NCI-H524 treated with DMSO at 0.1 percent for 48 hours (cell line): ENCODE measurements at regions not wholly inside any gene's neighbourhood (a gene's known extent, or its start where the extent isn't known, plus 50 kb on each side); places are given as distances from the start of the nearest gene placed in this dataset.
"Not testable (repeated sequence)": the region's sequence is repeated elsewhere in the genome, so short reads cannot be mapped to it uniquely, and the experiment has no call there.

Source experiments
- DNase-seq: peaks from one replicate; lab custom pipeline; 2025; lab: John Stamatoyannopoulos, UW

GRCh38 chr3:176071943-176072342, 1125.3 kb downstream of the TBL1XR1 start:
- no peak for DNase-seq

DNA sequence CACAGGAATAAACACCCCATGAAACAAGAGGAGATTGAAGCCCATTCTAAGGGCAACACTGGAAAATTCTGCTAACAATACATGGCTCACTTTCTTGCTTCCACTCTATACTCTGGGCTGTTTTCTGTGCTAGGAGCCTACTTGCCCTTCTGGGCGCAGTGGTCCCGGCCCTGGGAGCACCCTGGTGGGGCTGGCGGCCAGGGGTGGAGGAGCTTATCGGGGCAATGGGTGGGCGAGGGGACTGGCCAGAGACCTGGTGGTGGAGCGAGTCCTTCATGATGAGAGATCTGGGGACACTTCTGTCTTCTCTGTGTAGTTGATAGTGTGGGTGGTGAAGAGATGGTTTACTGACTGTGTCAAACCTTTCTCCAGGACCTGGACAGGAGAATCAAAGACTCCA, 1128.5 kb downstream of the TBL1XR1 start:
- DNase-seq, result no peak

- DNase-seq, result no peak
Measured at GRCh38 chr3:176058856-176059255, 1138.4 kb downstream of the TBL1XR1 start.

GRCh38 chr3:176055836-176056235, 1141.4 kb downstream of the TBL1XR1 start:
- no peak for DNase-seq

GRCh38 chr3:176051766-176052165, 1145.5 kb downstream of the TBL1XR1 start:
- DNase-seq, result no peak

- DNase-seq, result peak; percentile 58
Measured at GRCh38 chr3:176046703-176047102, 1150.6 kb downstream of the TBL1XR1 start.

GRCh38 chr3:176041812-176042211, 1155.5 kb downstream of the TBL1XR1 start:
- DNase-seq, result no peak

DNA sequence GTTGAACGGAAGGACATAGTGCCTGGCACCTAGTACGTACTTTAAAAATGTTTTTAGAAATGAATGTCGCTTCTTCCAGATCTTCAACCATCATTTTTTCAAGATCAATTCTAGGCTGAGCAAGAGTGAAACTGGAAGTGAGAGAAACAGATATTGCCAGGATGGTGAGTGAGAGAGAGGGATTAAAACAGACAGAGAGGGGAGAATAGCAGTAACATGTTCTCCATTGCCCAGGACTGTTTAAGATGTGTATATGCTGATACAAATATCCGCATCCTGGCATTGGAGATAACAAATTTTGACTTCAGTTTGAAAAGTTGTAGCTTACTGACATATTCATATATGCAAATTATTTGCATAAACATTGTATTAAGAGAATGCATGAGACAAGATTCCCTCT, 1156.1 kb downstream of the TBL1XR1 start:
- no peak for DNase-seq

- no peak for DNase-seq
Measured at GRCh38 chr3:176037636-176038035, 1159.6 kb downstream of the TBL1XR1 start.

GRCh38 chr3:176032043-176032442, 1165.2 kb downstream of the TBL1XR1 start:
- no peak for DNase-seq

GRCh38 chr3:176016203-176016602, 1157.1 kb downstream of the NAALADL2 start:
- DNase-seq, result not testable (repeated sequence)

DNA sequence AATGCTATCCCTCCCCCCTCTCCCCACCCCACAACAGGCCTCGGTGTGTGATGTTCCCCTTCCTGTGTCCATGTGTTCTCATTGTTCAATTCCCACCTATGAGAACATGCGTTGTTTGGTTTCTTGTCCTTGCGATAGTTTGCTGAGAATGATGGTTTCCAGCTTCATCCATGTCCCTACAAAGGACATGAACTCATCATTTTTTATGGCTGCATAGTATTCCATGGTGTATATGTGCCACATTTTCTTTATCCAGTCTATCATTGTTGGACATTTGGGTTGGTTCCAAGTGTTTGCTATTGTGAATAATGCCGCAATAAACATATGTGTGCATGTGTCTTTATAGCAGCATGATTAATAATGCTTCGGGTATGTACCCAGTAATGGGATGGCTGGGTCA, 1156.1 kb downstream of the NAALADL2 start:
- not testable (repeated sequence) for DNase-seq

DNA sequence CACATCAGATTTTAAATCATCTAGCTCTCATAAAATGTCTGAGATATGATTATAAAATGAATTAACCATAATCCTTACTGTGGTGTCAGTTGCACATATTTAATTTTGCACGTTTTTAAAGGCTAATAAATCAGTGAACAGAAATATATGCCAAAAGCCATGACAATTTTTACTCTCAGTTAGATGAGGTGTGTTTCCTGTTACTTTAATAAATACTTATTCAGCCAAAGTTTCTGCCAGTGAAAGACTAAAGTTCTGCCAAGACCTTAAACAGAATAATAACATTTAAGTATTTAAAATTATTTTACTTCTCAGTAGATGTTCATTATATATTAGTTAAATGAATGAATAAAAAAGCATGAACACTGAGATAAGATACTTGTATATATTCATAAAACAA, 1150.1 kb downstream of the NAALADL2 start:
- no peak for DNase-seq

- DNase-seq, result no peak
Measured at GRCh38 chr3:176005564-176005963, 1146.4 kb downstream of the NAALADL2 start.

DNA sequence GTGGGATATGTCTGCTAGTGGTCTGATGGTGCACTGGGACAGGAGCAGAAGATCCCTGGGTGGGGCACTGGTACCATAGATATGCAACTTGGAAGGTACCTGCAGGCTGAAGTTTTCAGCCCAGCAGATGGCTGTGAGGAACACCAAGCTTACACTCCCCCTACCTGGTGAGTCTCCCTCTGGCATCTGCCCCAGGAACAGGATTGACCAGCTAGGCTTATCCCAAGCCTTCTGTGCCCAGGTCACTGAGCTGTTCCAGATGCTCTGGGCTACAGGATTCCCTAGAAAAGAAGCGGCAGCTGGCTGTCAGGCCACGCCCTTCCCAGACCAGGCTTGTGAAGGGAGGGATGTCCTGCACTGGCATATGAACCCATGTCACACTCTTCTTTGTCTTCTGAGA, 1130.0 kb downstream of the NAALADL2 start:
- DNase-seq, result no peak

GRCh38 chr3:175988401-175988800, 1129.3 kb downstream of the NAALADL2 start:
- DNase-seq, result no peak

DNA sequence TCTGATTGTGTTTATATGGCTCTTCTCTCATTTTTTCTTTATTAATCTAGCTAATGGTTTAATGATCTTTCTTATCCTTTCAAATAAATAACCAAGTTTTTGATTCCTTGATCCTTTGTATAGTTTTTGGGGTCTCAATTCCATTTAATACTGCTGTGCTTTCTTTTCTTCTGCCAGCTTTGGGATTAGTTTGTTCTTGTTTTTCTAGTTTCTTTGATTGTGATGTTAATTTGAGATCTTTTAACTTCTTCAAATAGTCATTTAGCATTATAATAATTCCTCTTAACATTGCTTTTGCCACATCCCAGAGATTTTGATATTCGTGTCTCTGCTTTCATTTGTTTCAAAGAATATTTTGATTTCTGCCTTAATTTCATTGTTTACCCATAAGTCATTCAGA, 1126.6 kb downstream of the NAALADL2 start:
- DNase-seq, result no peak

- DNase-seq, result no peak
Measured at GRCh38 chr3:175983379-175983778, 1124.2 kb downstream of the NAALADL2 start.

DNA sequence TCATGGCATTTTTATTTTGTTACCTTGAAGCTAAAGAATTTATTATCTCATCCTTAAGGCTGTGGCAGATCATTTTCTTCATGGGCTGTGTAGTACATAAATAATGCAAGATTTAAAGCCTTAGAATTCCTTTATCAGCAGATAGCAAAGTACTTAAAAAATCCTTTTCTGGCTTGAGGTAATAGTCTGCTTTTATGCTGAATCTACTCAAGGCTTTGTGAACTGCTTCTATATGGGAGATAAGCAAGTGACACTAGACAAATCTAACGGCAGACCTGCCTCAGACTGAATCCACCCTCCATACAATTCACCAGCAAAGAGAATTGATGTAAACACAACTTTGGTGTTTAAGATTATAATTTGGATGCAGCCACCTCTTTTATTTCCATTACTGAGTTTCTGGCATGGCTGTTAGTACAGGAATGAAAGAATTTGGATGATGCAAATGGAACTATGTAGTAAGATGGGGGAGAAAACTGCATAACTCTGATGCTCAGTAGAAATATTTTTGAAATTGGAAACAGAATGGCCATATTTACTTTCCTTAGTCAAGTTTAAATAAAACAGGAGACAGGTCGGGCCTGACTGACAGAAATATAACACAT, 1121.5 kb downstream of the NAALADL2 start:
- DNase-seq, result no peak

DNA sequence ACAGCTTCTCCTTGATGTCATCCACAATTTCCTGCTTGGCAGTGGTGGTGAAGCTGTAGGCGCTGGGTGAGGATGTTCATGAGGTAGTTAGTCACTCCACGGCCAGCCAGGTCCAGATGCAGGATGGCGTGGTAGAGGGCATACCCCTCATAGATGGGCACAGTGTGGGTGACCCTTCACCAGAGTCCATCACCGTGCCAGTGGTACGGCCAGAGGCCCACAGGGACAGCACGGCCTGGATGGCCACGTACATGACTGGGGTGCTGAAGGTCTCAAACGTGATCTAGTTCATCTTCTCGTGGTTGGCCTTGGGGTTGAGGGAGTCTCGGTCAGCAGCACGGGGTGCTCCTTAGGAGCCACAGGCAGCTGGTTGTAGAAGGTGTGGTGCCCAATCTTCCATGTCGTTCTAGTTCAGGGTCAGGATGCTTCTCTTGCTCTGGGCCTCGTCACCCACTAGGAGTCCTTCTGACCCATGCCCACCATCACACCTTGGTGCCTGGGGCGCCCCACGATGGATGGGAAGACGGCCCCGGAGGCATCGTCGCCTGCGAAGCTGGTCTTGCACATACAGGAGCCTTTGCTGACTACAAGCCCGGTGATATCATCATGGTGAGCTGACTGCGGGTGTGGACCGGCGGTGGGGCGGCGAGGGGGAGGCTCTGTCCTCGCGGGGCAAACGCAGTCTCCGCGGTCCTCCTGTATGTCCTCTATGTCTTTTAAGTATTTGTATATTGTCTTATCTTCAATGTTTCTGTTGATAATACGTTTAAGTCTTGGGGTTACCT, 1119.0 kb downstream of the NAALADL2 start:
- no peak for DNase-seq

DNA sequence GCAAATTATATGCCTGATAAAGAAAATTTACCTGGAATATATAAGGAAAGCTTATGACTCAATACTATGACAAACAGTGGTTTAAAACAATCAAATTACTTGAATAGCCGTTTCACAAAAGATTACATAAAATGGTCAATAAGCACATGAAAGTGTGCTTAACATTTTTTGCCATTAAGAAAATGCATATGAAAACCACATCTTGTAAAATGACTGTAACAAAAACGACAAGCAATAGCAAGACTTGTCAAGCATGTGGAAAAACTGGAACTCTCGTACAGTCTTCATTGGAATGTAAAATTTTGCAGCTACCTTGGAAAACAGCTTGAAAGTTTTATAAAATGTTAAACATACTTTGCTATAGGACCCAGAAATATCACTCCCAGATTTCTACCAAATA, 1110.3 kb downstream of the NAALADL2 start:
- no peak for DNase-seq

GRCh38 chr3:175965036-175965435, 1105.9 kb downstream of the NAALADL2 start:
- DNase-seq, result no peak

DNA sequence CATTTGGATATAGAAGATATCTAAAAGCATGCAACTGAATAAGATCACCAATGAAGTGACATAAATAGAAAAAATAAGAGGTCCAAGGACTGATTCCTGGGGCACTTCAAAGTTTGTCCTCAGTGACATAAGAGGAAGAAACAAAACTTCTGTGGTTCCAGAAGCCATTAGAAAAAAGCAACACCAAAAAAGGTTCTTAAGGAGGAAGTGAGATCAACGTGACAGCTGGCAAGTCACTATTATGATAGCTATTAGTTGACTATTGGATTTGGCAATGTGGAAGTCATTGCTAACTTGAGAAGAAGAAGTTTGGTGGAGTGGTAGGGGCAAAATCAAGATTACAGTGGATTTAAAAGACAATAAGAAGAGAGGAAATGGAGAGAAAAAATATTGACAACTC, 1098.3 kb downstream of the NAALADL2 start:
- no peak for DNase-seq

DNA sequence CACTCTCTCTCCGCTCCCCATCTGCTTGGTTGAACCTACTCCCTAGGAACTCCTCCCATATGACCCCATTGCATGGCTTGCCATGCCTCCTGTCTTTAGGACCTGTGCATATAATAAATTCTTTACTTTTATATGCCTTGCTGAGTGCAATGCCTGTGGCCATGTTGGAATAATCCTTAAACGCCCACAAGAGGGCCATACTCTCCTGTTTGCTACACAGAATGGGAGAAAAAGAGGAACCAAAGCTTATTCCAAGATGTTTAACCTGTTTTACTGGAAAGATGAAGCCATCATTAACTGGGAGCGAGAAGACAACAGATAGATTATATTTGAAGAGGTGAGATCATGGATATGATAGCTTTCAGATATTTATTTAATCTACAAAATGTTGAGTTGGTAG, 1097.8 kb downstream of the NAALADL2 start:
- DNase-seq, result no peak
